Kidney (tissue), 13 donors: ENCODE measurements at regions not wholly inside any gene's neighbourhood (a gene's known extent, or its start where the extent isn't known, plus 50 kb on each side); places are given as distances from the start of the nearest gene placed in this dataset.

ENCODE experiments used
- DNase-seq, 5 donors: peaks; one replicate each; pipeline ENCODE4 v3.0.0-alpha.2; 2013 to 2020
- FAIRE-seq: peaks from 2 replicates; lab custom pipeline; 2012; peaks lifted over from hg19 to GRCh38; lab: Jason Lieb, UNC
- H3K27ac ChIP-seq, 2 donors: one replicate each; pipeline ENCODE4 v1.7.0; 2013; ENCODE audit warnings: low read depth in 2 of 2, low read length in 2 of 2, inconsistent platforms in 1 of 2
- H3K27me3 ChIP-seq: one replicate; pipeline ENCODE4 v1.7.1; 2013; ENCODE audit warnings: low read length, inconsistent platforms; ENCODE audit not compliant: control insufficient read depth, insufficient read depth
- H3K36me3 ChIP-seq, 3 donors: one replicate each; pipeline versions ENCODE4 v1.7.0 to v1.7.1; 2013; ENCODE audit warnings: low read length in 3 of 3, control low read depth in 1 of 3, inconsistent platforms in 1 of 3; ENCODE audit not compliant: insufficient read depth in 3 of 3, control insufficient read depth in 2 of 3
- H3K4me1 ChIP-seq, 3 donors: one replicate each; pipeline versions ENCODE4 v1.7.0 to v1.7.1; 2013; ENCODE audit warnings: low read length in 3 of 3, inconsistent platforms in 1 of 3, low read depth in 1 of 3; ENCODE audit not compliant: control insufficient read depth in 2 of 3, insufficient read depth in 2 of 3
- H3K4me3 ChIP-seq, 3 donors: one replicate each; pipeline versions ENCODE4 v1.7.0 to v1.8.1; 2013; ENCODE audit warnings: low read length in 3 of 3, control low read depth in 1 of 3, inconsistent platforms in 1 of 3
- H3K9ac ChIP-seq, 3 donors: one replicate each; pipeline versions ENCODE4 v1.7.0 to v1.7.1; 2013; ENCODE audit warnings: low read length in 3 of 3, control low read depth in 1 of 3, inconsistent platforms in 1 of 3
- H3K9me3 ChIP-seq, 3 donors: one replicate each; pipeline versions ENCODE4 v1.7.0 to v1.7.1; 2013; ENCODE audit warnings: low read length in 3 of 3, control low read depth in 1 of 3, inconsistent platforms in 1 of 3; ENCODE audit not compliant: control insufficient read depth in 2 of 3, insufficient read depth in 1 of 3
- CTCF ChIP-seq: IDR thresholded peaks from 3 replicates; pipeline ENCODE4 v1.5.1; 2012; ENCODE audit warnings: mild to moderate bottlenecking, moderate library complexity, borderline replicate concordance; ENCODE audit not compliant: insufficient read depth; ENCODE audit errors: extremely low read depth
- intact Hi-C: fragments of 100-400 bp; cut with DNase I; formaldehyde crosslinking; loops from one replicate; pipeline ENCODE4 v1.11.1; 2022
- donor health status: control.
- donor health status: control.
- donor health status: control.
- donor health status: control.
- donor health status: control.
- donor health status: DM: yes; HTN: yes; CAD: no.
- donor health status: Normal renal cell carcinoma (clear cell type).

GRCh38 chr1:29548091-29548490 lies 311.8 kb downstream of the PTPRU start:
- H3K36me3 ChIP-seq = no peaks in the 10 kb centered on the region
- FAIRE-seq (no peak), DNase-seq (no peak)
- intact Hi-C loops = no loop called here
- H3K4me1 ChIP-seq = no peaks in the 10 kb centered on the region
- no peaks in the 10 kb centered on the region for H3K27me3 ChIP-seq
- H3K9me3 ChIP-seq = peaks cover 0 to 5% (median 0%) of the 10 kb centered on the region in 3 donors
- H3K27ac ChIP-seq = no peak overlapping the region
- no peak for TF ChIP-seq CTCF
- no peak overlapping the region for H3K4me3 ChIP-seq
- no peak overlapping the region for H3K9ac ChIP-seq

- FAIRE-seq (no peak), DNase-seq (no peak)
- no peak for TF ChIP-seq CTCF
- intact Hi-C loops = no loop called here
- Histone ChIP-seq H3K36me3 (no peaks in the 10 kb centered on the region), H3K27ac (no peak overlapping the region), H3K9ac (no peak overlapping the region), H3K4me1 (no peaks in the 10 kb centered on the region), H3K27me3 (no peaks in the 10 kb centered on the region), H3K4me3 (no peak overlapping the region), H3K9me3 (peaks cover 0 to 5% (median 0%) of the 10 kb centered on the region in 3 donors)
These were observed 311.0 kb downstream of the PTPRU start for GRCh38 chr1:29547300-29547699.

GRCh38 chr1:29546496-29546895 lies 310.2 kb downstream of the PTPRU start:
- no peaks in the 10 kb centered on the region for H3K36me3 ChIP-seq
- H3K9ac ChIP-seq = no peak overlapping the region
- peaks cover 0 to 5% (median 0%) of the 10 kb centered on the region in 3 donors for H3K9me3 ChIP-seq
- intact Hi-C loops = no loop called here
- DNase-seq (no peak), FAIRE-seq (no peak)
- no peak for TF ChIP-seq CTCF
- no peaks in the 10 kb centered on the region for H3K4me1 ChIP-seq
- H3K27ac ChIP-seq = no peak overlapping the region
- H3K4me3 ChIP-seq = no peak overlapping the region
- H3K27me3 ChIP-seq = no peaks in the 10 kb centered on the region

GRCh38 chr1:29544406-29544805 lies 308.1 kb downstream of the PTPRU start:
- H3K27ac ChIP-seq = no peak overlapping the region
- FAIRE-seq = no peak
- no peaks in the 10 kb centered on the region for H3K36me3 ChIP-seq
- TF ChIP-seq CTCF = no peak
- H3K4me3 ChIP-seq = no peak overlapping the region
- no peak overlapping the region for H3K9ac ChIP-seq
- H3K4me1 ChIP-seq = no peaks in the 10 kb centered on the region
- peak in 1 of 5 donors; percentile 18 for DNase-seq
- peaks cover 0 to 5% (median 0%) of the 10 kb centered on the region in 3 donors for H3K9me3 ChIP-seq
- no peaks in the 10 kb centered on the region for H3K27me3 ChIP-seq
- intact Hi-C loops = no loop called here
